ENCODE measurements at regions not wholly inside any gene's neighbourhood (a gene's known extent, or its start where the extent isn't known, plus 50 kb on each side); places are given as distances from the start of the nearest gene placed in this dataset.
A peak's percentile ranks its signal among the peaks of the same experiment; 100 is the strongest.

DNA sequence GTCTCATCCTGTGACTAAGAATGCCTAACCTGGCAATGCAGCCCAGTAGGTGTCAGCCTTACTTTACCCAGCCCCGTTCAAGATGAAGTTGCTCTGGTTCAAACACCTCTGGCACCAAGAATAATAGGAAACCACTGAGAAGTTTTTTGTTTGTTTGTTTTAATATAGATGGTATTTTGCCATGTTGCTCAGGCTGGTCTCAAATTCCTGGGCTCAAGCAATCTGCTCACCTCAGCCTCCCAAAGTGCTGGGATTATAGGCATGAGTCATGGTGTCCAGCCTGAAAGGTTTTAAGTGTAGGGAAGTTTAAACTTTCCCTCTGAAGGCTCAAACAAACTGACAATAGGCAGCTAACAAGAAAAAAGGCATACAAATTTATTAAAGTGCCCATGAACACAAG lies 51.2 kb upstream of the ABCC4 start:
- peak; percentile 83 for DNase-seq (ENCODE audit: low read depth)

DNA sequence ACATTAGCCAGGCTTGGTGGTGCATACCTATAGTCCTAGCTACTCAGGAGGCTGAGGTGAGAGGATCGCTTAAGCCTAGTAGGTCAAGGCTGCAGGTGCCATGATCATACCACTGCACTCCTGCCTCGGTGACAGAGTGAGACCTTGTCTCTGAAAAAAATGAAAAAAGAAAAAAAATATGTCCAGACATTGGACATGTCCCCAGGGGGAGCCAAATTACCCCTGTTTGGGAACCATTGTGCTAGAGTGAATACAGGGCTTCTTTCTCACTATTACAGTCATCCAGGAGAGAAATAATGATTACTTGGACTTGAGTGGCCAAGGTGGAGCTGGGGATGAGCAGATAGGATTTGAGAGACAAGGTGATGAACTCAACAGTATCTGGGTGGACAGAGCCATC lies 52.9 kb upstream of the ABCC4 start:
- DNase-seq (ENCODE audit: low read depth) = no peak

DNA sequence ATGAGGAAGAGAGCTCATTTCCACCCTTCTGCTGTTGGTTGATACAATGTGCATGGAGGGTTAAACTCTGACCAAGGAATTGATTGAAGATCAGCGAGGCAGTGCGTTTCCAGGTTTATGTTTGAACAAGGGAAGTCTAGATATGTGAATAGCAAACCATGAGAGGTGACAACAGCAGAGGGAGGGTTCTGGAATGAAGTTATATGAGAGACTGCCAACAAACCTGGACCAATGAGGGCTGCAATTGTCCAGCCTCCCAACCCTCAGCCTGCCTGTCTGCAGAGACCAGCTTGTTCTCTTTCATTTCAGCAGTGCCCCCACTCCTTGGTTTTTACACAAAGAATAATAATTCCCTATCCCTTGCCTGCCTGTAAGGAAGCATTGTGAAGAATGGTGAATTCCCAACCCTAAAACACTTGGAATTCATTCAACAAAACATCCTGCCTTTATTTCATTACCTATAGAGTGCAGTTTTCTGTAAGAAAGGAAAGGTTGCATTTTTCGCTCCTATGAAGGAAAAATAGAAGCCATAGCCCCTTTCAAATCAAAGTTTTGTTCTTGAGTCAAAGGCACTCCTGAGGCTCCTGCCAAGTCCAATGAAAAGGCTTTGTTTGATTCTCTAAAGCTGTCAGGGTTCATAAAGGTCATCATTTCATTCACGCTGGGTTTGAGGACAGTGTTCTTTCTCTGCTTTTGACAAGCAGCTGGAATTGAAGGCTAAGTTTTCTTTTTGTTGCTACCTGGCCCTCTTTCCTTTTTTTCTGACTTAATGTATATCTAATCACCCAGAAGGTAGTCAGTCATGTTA lies 53.6 kb upstream of the ABCC4 start:
- no peak for DNase-seq (ENCODE audit: low read depth)

DNA sequence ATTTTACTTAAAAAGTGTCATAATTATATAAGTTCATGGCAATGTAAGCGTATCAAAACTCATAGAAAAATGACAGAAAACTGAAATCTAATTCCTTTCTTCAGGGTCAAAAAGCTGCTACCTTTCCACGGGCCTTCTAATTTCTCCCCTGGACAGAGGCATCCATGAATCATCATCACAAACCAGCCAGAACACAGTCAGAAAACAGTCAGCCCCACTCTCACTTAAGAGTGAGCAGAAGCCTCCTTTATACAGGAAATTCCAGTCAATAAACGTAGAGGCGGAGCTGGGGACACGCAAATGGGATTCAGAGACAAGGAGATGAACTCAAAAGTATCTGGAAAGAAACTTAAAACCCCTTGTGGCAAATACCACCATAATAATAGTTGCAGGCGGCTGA lies 54.2 kb upstream of the ABCC4 start:
- DNase-seq (ENCODE audit: low read depth) = peak; percentile 79

DNA sequence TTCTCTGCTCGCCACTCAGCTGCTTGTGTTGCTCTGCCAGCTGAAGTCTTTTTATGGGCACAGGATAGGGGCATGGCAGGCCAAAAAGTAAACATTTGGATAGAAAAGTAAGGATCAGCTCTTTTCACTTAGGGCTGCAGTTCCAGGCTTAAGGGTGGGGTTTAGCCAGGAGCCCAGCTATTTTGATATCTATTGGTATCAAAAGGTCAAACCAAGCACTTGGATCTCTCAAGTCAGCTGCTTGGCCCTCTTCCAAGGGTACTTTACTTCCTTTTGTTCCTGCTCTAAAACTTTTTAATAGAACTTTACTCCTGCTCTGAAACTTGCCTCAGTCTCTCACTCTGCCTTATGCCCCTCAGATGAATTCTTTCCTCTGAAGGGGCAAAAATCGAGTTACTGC lies 55.7 kb upstream of the ABCC4 start:
- DNase-seq (ENCODE audit: low read depth) = peak; percentile 17

DNA sequence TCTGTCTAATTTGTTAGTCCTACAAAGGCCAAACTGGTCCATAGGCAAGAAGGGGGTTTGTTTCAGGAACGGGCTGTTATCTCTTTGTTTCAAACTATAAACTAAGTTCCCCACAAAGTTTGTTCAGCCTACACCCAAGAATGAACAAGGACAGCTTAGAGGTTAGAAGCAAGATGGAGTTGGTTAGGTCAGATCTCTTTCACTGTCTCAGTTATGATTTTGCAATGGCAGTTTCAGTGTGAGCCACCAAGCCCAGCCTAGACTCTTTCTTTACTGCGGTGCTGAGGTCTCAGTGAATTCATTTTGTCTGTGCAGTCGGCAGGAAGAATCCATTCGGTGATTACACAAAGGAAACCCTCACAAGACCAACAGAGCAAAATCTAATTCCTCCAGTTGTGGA lies 56.6 kb upstream of the ABCC4 start:
- no peak for DNase-seq (ENCODE audit: low read depth)

DNA sequence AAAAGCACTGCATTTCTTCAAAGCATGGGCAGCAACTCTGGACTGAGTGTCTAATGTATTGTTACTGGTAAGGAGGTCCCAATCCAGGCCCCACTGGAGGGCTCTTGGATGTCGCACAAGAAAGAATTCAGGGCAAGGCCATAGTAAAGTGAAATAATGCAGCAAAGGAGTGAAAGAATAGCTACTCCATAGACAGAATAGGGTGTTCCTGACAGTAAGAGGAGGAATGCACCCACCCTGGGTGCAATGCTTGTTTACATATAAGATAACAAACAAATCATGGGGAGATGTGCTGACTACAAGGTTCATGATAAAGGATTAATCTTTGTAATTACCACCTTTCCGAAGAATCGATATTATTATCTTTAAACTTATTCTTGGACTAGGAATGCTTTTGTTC lies 58.8 kb upstream of the ABCC4 start:
- DNase-seq (ENCODE audit: low read depth) = no peak

DNA sequence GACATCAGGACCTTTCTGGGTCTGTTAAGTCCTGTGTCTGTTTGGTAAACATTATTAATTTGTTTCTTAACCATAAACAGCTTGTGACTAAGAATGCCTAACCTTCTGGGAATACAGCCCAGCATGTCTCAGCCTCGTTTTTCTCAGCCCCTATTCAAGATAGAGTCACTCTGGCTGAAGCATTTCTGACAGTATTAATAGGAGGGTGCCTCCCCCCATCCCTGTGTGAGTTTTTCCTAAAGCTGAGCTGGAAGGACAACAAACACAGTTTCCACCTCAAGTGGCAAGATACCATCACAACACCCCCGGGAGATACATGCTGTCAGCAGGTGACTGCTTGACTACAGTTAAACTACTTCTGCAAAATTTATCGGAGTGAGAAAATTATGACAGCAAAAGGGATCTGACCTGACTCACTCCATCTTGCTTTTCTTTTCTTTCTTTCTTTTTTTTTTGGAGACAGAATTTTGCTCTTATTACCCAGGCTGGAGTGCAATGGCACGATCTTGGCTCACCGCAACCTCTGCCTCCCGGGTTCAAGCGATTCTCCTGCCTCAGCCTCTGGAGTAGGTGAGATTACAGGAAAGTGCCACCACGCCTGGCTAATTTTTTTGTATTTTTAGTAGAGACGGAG lies 59.3 kb upstream of the ABCC4 start:
- DNase-seq (ENCODE audit: low read depth) = peak; percentile 54

DNA sequence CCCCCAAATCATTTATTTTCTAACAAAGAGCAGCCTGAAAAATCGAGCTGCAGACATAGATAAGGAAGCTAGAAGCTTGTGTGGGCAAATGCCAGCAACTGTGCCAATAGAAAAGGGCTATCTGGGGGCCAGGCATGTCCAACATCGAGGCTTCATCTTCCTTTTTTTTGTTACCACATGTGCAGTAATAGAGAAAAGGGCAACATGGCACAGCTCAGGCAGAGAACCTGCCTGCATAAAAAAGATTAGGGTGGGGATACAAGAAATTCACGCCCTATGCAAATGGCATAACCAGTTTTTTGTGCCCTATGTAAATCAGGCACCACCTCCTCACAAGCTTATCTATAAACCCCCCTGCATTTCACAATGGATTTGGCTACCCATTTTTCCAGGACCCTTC lies 60.4 kb upstream of the ABCC4 start:
- DNase-seq (ENCODE audit: low read depth) = no peak

DNA sequence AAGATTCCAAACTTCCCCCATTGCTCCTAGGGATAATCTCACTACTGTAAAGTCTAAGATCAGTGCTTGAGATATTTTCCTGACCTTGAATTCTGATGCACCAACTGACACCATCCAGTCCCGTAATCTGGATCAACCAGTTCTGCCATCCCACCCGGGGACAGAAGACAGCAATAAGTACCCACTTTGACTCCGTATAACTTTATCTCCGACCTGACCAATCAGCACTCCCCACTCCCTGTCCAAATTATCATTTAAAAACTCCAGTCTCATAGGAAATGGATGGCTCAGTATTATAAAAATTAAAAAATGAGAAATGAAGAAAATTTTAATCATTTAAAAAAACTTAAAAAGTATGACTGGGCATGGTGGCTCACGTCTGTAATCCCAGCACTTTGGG lies 61.4 kb upstream of the ABCC4 start:
- no peak for DNase-seq (ENCODE audit: low read depth)

DNA sequence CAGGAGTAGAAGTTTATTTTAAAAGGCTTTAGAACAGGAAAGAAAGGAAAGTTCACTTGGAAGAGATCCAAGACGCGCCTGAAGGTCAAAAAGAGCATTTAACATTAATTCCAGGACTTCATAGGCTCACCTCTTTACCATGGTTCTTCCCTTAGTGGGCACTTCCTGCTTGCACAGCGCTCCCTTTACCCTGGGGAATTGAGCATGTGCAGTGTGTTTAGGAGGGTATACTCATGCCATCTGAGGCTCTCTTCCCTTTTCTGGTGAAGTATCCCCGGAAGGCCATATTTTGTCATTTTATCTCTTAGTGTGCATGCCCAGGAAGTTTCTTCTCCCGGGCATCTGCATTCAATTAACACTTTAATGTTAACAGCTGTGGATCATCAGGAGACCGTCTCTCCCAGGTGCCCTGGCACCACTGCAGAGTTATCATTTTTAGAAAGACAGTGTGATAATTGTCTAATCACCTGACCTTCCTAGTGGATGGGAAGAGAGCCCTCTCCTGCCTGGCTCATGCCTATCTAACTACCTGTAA lies 66.1 kb upstream of the ABCC4 start:
- no peak for DNase-seq (ENCODE audit: low read depth)

DNA sequence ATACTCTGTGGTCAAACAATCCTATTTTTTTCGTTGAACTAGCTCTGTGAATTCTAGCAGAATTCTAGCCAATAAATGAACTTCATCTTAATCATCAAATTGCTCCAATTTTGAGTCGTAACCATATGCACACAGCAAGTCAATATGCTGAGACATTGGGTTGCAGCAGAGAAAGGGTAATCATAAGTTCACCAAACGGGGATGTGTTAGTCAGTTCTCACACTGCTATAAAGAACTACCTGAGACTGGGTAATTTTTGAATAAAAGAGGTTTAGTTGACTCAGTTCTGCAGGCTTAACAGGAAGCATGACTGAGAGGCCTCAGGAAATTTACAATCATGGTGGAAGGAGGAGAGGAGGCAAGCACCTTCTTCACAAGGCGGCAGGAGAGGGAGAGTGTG lies 67.7 kb upstream of the ABCC4 start:
- DNase-seq (ENCODE audit: low read depth) = no peak

DNA sequence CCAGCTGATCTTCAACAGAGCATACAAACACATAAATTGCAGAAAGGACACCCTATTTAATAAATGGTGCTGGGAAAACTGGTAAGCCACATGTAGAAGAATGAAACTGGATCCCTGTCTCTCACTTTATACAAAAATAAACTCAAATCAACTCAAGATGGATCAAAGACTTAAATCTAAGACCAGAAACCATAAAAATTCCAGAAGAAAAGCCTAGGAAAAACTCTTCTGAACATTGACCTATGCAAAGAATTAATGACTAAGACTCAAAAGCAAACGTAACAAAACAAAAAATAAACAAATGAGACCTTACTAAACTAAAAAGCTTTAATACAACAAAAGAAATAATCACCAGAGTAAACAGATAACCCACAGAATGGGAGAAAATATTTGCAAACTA lies 74.5 kb upstream of the ABCC4 start:
- peak; percentile 59 for DNase-seq (ENCODE audit: low read depth)

DNA sequence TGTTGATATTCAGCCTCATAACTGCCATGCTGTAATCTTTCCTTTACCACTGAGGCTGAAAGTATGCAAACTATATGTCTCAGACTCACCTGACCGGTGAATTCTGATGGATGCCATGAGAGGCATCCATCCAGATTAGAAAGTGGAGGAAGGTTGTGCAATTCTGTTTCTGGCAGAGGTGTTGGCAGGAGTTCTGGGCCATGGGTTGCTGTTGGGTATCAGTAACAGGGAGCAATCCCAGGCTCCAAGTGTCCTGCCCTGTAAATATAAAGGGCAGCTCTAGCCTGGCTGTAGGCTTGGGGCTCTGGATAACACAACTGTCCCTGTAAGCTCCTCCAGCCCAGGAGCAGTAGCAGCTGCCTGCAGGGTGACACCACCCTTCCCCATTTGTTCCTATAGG lies 77.4 kb upstream of the ABCC4 start:
- no peak for DNase-seq (ENCODE audit: low read depth)

DNA sequence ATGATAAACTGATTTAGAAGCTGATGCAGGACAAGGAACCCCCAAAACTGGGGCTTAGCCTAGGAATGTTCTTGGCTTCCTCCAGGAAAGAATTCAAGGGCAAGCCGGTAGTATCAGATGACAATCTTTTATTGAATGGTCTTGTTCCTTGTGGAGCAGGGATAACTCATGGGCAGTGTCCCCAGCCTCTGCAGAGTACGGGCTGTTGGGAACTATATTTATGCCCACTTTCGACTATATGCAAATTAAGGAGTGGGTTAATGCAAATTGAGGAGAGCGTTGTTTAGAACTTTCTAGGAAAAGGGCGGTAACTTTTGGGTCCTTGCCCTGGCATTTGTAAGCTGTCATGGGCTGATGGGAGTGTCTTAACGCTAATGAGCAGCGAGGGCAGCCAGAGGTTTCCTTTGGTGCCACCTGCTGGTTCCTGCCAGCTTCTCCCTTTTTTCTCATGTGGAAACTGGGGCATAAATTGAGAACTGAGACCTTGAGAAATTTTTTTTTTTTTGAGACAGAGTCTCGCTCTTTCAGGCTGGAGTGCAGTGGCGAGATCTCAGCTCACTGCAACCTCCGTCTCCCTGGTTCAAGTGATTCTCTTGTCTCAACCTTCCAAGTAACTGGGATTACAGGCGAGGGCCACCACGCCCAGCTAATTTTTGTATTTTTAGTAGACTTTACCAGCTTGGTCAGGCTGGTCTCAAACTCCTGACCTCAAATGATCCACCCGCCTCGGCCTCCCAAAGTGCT lies 79.4 kb upstream of the ABCC4 start:
- DNase-seq (ENCODE audit: low read depth) = peak; percentile 79

DNA sequence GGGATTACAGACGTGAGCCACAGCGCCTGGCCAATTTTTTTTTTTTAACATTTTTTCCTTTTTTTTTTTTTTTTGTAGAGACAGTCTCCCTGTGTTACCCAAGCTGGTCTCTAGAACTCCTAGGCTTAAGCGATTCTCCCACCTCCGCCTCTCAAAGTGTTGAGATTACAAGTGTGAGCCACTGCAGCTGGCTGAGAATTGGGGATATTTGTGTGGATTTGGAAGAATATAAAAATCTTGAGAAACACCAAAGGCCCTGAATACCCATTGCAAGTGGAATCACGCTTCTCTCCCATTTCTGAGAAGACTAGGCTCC lies 79.9 kb upstream of the ABCC4 start:
- DNase-seq (ENCODE audit: low read depth) = no peak

DNA sequence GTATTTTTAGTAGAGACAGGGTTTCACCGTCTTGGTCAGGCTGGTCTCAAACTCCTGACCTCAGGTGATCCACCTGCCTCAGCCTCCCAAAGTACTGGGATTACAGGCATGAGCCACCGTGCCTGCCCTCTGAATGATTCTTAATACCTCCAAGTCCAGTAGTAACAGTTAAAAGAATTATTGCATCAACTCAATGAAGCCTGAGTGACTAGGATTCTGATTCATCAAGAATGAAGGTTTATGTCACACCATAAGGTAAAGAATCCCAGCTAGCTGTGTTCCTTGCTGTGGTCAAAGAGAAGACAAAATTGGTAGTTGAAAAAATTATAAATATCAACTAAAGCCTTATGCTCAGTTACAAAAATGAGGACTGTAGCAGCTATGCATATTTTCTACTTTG lies 81.2 kb upstream of the ABCC4 start:
- no peak for DNase-seq (ENCODE audit: low read depth)

DNA sequence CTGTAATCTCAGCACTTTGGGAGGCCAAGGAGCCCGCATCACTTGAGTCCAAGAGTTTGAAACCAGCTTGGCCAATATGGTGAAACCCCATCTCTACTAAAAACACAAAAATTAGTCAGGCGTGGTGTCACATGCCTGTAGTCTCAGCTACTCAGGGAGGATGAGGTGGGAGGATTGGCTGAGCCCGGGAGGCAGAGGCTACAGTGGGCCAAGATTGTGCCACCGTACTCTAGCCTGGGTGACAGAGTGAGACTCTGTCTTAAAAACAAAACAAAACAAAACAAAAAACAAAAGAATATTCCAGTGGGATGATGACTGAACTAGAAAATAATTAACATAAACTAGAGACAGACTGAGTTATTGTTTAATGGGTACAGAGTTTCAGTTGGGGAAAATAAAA lies 81.7 kb upstream of the ABCC4 start:
- no peak for DNase-seq (ENCODE audit: low read depth)

DNA sequence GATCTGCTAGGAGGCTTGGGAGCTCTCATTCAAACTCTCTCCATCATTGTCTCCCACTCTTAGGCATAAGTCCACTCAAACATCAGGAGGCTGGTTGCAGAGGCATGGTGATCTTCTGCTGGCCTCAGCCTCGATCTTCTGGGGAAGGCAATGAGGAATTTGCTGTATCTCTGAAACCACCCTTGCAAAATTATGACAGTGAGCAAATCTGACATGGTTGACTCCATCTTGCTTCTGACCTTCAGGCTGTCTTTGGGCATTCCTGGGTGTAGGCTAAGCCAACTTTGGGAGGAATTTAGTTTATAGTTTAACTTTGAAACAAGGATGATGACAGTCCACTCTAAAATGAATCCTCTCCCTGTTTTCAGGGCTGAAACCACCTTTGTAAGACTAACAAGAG lies 84.1 kb upstream of the ABCC4 start:
- DNase-seq (ENCODE audit: low read depth) = no peak

DNA sequence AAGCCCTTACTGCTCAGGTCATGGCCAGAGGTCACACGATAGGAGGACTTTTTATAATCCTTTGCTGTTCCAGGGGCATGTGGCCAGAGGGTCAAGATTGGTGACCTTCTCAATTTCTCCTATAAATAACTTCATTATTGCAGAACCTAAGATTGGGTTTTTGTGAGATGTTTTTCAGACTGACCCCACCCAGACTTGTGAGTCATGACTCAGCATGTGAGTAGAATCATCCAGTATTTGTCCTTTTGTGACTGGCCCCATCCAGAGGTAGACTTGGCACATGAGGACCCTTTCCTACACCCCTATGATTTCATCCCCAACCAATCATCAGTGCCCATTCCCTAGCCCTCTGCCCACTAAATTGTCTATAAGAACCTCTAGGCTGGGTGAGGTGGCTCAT lies 84.5 kb upstream of the ABCC4 start:
- peak; percentile 43 for DNase-seq (ENCODE audit: low read depth)

DNA sequence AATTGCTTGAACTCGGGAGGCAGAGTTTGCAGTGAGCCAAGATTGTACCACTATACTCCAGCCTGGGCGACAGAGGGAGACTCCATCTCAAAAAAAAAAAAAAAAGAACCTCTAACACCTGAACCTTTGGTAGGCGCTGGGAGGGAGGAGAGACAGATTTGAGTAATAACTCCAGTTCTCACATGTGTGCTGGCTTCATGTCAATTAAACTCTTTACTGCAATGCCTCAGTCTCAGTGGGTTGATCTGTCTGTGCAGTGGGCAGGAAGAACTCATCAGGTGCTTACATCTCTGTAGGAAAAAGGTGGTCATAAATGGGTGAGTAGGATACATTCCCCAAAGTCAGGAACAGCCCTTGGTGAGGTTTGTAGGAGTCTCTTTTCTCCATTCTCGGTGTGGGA lies 85.1 kb upstream of the ABCC4 start:
- DNase-seq (ENCODE audit: low read depth) = no peak

DNA sequence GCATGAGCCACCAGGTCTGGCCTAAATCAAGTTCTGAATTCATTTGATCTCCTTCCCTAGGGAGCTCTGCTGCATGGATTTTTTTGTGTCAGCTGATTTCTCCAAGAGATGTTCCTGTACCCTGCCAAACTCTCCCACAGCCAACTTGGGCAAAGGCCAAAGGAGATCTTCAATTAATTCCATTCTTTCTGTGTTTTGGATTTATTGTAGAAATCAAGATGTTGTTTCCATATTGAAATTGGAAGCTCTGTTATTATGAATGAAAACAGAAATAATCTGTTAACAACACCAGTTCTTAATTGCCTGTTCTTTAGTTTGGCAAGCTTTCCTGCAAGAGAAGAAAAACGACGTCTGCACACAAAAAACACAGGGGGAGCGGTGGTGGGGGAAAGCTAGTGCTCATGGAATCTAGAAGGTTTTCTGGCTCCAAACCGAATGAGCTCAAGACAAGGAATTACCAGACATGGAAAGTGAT lies 86.5 kb upstream of the ABCC4 start:
- DNase-seq (ENCODE audit: low read depth) = no peak
